Upper lobe of right lung (tissue), 1 donor: ENCODE measurements at regions not wholly inside any gene's neighbourhood (a gene's known extent, or its start where the extent isn't known, plus 50 kb on each side); places are given as distances from the start of the nearest gene placed in this dataset.

Source experiments
- ATAC-seq: fragments of 200-7000 bp; cut with Tn5 transposase; one replicate; pipeline ENCODE4 v1.9.1; 2020; ENCODE audit warnings: mild to moderate bottlenecking, moderate library complexity
- DNase-seq: peaks from one replicate; pipeline ENCODE4 v3.0.0-alpha.2; 2020
- H3K27ac ChIP-seq: fragments of 200-600 bp; one replicate; pipeline ENCODE4 v1.8.0; 2022
- H3K27me3 ChIP-seq: fragments of 200-600 bp; one replicate; pipeline ENCODE4 v1.8.0; 2022; ENCODE audit warnings: mild to moderate bottlenecking
- H3K36me3 ChIP-seq: fragments of 200-600 bp; one replicate; pipeline ENCODE4 v1.8.0; 2022
- H3K4me1 ChIP-seq: fragments of 200-600 bp; one replicate; pipeline ENCODE4 v1.8.0; 2022
- H3K4me3 ChIP-seq: fragments of 200-600 bp; one replicate; pipeline ENCODE4 v1.8.0; 2022; ENCODE audit warnings: mild to moderate bottlenecking
- H3K9me3 ChIP-seq: fragments of 200-600 bp; one replicate; pipeline ENCODE4 v1.8.0; 2022
- CTCF ChIP-seq: fragments of 200-600 bp; IDR thresholded peaks from one replicate; pipeline ENCODE4 v1.8.0; 2022; ENCODE audit warnings: antibody characterized with exemption
- intact Hi-C: fragments of 100-400 bp; cut with DNase I; formaldehyde crosslinking; loops from one replicate; pipeline ENCODE4 v1.11.0; 2022
- donor health status: DM: no; HTN: yes; CAD: no; lungs with severe emphysema.

GRCh38 chr3:181300033-181300432 is 310.5 kb upstream of the DNAJC19 start:
- ATAC-seq (no peak), DNase-seq (no peak)
- H3K4me1 ChIP-seq, result no peaks in the 10 kb centered on the region
- intact Hi-C loops, result no loop called here
- H3K4me3 ChIP-seq, result no peak overlapping the region
- H3K27ac ChIP-seq, result no peak overlapping the region
- H3K27me3 ChIP-seq, result no peaks in the 10 kb centered on the region
- H3K9me3 ChIP-seq, result no peaks in the 10 kb centered on the region
- H3K36me3 ChIP-seq, result no peaks in the 10 kb centered on the region
- no peak for TF ChIP-seq CTCF

DNA sequence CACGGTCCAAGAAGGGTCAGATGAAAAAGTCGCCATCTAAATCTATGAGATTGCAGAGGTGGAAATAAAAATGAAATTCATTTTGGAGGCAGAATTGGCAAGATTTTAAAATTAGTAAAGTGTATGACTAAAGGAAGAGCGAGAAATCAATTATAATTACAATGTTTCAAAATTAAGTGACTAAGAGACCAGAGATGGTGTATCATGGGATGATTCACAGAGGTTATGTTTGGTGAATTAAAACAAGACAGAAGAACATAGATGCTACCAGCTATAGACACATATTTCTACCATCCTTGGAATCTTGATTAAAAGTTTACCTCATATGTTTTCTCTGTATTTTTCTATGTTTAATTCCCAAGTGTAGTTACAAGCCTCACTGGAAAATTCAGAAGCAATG is 308.9 kb upstream of the DNAJC19 start:
- Histone ChIP-seq H3K9me3 (no peaks in the 10 kb centered on the region), H3K27me3 (no peaks in the 10 kb centered on the region), H3K4me1 (no peaks in the 10 kb centered on the region), H3K27ac (no peak overlapping the region), H3K36me3 (no peaks in the 10 kb centered on the region), H3K4me3 (no peak overlapping the region)
- DNase-seq, result no peak
- ATAC-seq, result no peak
- intact Hi-C loops, result no loop called here
- TF ChIP-seq CTCF, result no peak

DNA sequence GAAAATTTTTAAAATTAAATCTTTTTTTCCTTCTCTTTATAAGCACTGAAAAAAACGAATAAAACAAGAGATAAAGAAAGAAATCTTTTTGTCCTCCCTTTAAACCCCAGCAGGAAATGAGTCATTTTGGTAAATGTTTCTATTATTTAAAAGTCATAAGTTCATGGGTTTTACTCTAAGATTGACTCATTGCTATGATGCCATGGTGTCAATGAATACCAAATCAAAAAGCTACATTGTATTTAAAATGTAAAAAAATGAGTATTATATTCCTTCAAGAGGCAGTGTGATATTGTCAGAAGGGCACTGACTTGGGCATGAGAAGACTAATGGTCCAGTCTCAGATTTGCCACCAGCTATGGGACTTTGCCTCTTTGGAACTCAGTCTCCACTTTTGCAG is 303.4 kb upstream of the DNAJC19 start:
- intact Hi-C loops, result no loop called here
- H3K36me3 ChIP-seq, result no peaks in the 10 kb centered on the region
- no peak for TF ChIP-seq CTCF
- DNase-seq (no peak), ATAC-seq (no peak)
- H3K27me3 ChIP-seq, result no peaks in the 10 kb centered on the region
- no peak overlapping the region for H3K4me3 ChIP-seq
- no peaks in the 10 kb centered on the region for H3K4me1 ChIP-seq
- no peaks in the 10 kb centered on the region for H3K9me3 ChIP-seq
- H3K27ac ChIP-seq, result no peak overlapping the region

GRCh38 chr3:181290941-181291340 is 301.4 kb upstream of the DNAJC19 start:
- no peak for TF ChIP-seq CTCF
- ATAC-seq (no peak), DNase-seq (no peak)
- Histone ChIP-seq H3K27me3 (no peaks in the 10 kb centered on the region), H3K4me1 (no peaks in the 10 kb centered on the region), H3K36me3 (no peaks in the 10 kb centered on the region), H3K27ac (no peak overlapping the region), H3K9me3 (no peaks in the 10 kb centered on the region), H3K4me3 (no peak overlapping the region)
- intact Hi-C loops, result no loop called here

GRCh38 chr3:181289306-181289705 is 299.8 kb upstream of the DNAJC19 start:
- TF ChIP-seq CTCF, result no peak
- intact Hi-C loops, result no loop called here
- no peaks in the 10 kb centered on the region for H3K9me3 ChIP-seq

DNA sequence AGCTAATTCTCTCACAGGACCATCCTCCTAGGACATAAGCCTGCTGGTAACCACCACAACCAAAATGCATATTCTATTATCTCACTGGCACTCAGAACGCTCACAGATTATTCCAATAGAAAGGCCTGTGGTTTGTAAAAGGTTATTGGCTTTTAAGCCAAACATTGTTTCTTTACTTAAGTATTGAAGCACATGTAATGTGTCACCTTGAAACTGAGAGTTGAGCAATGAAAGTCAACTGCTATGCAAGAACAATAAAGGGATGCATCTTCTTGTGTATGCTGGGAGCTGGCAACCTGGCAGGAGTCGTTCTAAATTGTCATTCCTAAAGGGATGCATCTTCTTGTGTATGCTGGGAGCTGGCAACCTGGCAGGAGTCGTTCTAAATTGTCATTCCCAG is 298.6 kb upstream of the DNAJC19 start:
- Histone ChIP-seq H3K36me3 (no peaks in the 10 kb centered on the region), H3K4me1 (no peaks in the 10 kb centered on the region), H3K9me3 (no peaks in the 10 kb centered on the region), H3K27ac (no peak overlapping the region), H3K4me3 (no peak overlapping the region), H3K27me3 (no peaks in the 10 kb centered on the region)
- DNase-seq (no peak), ATAC-seq (no peak)
- intact Hi-C loops, result no loop called here
- TF ChIP-seq CTCF, result no peak

More at GRCh38 chr3:181289306-181289705, 299.8 kb upstream of the DNAJC19 start:
- H3K27me3 ChIP-seq, result no peaks in the 10 kb centered on the region
- no peak overlapping the region for H3K4me3 ChIP-seq
- no peak for ATAC-seq
- H3K4me1 ChIP-seq, result no peaks in the 10 kb centered on the region
- H3K36me3 ChIP-seq, result no peaks in the 10 kb centered on the region
- DNase-seq, result no peak
- H3K27ac ChIP-seq, result no peak overlapping the region
